GM06990 (cell line): ENCODE measurements at regions not wholly inside any gene's neighbourhood (a gene's known extent, or its start where the extent isn't known, plus 50 kb on each side); places are given as distances from the start of the nearest gene placed in this dataset.

Source experiments
- DNase-seq: peaks from one replicate; pipeline ENCODE4 v3.0.0-alpha.2; 2011; ENCODE audit not compliant: insufficient read length; ENCODE audit errors: extremely low read depth
- H3K27me3 ChIP-seq: replicated peaks from 2 replicates; pipeline ENCODE4 v1.6.0; 2011; ENCODE audit warnings: low read length; ENCODE audit not compliant: control insufficient read depth, insufficient read depth
- H3K36me3 ChIP-seq: 2 replicates; pipeline ENCODE4 v1.5.1; 2011; ENCODE audit warnings: low read length; ENCODE audit not compliant: control insufficient read depth, insufficient read depth
- H3K4me3 ChIP-seq: replicated peaks from 2 replicates; pipeline ENCODE4 v1.5.1; 2011; ENCODE audit warnings: low read depth, mild to moderate bottlenecking, control low read depth, low read length
- TF ChIP-seq, protein P1 (sequence below): IDR thresholded peaks from 2 replicates; pipeline ENCODE4 v1.5.1; 2011; ENCODE audit warnings: low read length, control low read depth, mild to moderate bottlenecking, inconsistent platforms; ENCODE audit not compliant: insufficient read depth, poor library complexity, severe bottlenecking

DNA sequence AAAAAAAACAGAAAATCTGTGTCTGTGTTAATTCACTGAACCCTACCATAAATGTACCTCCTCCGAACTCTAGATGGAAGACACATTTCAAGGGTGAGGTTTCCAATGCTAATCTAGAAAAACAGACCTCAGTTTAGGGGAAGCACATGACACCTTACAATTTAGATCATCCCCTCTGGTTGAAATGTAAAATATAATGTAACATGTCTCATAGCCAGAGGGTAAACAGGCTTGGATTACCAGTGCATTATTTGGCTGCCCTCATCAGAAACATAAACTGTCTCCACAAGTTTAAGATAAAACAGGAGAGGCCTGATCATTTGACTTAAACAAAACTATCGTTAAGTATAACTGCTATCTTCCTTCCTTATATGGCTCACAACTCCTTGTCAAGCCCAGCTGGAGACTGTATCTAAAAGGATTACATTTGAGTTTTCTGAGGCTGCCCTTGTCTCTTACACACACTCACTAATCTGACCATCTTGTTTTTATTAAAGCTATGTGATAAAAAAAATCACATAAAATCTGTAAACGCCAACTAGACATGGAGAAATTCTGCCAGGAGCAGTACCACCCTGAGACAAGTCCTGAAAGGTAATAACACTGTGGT is 105.7 kb downstream of the LURAP1L start:
- Histone ChIP-seq H3K36me3 (no peaks in the 10 kb centered on the region), H3K27me3 (no peaks in the 10 kb centered on the region), H3K4me3 (no peak overlapping the region)
- no peak for DNase-seq
- TF ChIP-seq, protein P1, sequence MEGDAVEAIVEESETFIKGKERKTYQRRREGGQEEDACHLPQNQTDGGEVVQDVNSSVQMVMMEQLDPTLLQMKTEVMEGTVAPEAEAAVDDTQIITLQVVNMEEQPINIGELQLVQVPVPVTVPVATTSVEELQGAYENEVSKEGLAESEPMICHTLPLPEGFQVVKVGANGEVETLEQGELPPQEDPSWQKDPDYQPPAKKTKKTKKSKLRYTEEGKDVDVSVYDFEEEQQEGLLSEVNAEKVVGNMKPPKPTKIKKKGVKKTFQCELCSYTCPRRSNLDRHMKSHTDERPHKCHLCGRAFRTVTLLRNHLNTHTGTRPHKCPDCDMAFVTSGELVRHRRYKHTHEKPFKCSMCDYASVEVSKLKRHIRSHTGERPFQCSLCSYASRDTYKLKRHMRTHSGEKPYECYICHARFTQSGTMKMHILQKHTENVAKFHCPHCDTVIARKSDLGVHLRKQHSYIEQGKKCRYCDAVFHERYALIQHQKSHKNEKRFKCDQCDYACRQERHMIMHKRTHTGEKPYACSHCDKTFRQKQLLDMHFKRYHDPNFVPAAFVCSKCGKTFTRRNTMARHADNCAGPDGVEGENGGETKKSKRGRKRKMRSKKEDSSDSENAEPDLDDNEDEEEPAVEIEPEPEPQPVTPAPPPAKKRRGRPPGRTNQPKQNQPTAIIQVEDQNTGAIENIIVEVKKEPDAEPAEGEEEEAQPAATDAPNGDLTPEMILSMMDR = no peak

DNA sequence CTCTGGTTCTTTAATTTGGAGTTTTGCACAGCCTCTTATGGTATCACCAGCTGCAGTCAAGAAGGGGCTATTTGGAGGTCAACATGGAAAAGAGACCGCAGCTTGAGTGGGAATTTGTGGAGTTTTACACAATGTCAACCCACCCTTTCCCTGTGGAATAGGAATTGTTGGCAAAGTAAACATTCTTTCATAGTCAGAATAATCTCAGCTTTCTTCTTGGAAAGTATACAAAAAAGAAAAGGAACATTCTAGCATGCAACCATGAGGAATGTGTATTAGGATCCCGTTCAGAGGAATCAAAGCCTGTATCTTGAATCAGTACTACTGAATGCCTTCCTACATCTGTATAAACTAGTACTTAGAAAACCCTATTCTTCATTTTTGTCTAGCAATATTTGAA is 107.6 kb downstream of the LURAP1L start:
- TF ChIP-seq, protein P1 = no peak

DNA sequence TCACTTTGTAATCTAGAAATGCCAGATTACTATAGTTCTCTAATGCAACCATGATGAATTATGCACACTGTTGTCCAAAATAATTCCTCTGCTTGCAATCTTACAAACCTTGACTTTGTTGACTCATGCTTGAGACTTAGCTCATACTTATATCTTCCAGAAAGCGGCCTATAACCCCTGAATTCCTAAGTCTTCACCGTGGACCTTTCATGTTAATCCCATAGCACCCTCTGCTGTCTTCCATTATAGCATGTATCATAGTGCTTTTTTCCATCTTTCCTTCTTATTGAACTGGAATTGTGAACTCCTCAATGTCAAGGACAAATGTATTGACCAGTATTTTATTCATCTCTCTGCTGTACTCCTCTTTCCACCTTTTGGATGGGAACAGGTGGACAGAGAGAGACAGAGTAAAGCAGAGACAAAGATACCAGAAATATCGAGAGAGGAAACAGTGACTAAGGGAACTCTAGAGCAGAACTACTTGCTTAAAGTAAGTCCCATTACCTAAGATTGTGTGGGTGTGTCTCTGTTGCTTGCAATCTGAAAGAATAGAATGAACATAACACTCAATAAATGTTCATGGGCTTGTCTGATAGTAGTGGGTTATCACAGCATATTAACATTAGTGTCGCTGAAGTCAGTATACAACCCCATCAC is 110.0 kb downstream of the LURAP1L start:
- Histone ChIP-seq H3K27me3 (no peaks in the 10 kb centered on the region; the same call in 1 of the 2 replicates), H3K4me3 (no peak overlapping the region), H3K36me3 (no peaks in the 10 kb centered on the region)
- TF ChIP-seq, protein P1 = no peak
- DNase-seq = no peak

More for the DNA sequence above, 107.6 kb downstream of the LURAP1L start:
- Histone ChIP-seq H3K36me3 (no peaks in the 10 kb centered on the region), H3K4me3 (no peak overlapping the region), H3K27me3 (no peaks in the 10 kb centered on the region; the same call in 1 of the 2 replicates)
- DNase-seq = no peak

DNA sequence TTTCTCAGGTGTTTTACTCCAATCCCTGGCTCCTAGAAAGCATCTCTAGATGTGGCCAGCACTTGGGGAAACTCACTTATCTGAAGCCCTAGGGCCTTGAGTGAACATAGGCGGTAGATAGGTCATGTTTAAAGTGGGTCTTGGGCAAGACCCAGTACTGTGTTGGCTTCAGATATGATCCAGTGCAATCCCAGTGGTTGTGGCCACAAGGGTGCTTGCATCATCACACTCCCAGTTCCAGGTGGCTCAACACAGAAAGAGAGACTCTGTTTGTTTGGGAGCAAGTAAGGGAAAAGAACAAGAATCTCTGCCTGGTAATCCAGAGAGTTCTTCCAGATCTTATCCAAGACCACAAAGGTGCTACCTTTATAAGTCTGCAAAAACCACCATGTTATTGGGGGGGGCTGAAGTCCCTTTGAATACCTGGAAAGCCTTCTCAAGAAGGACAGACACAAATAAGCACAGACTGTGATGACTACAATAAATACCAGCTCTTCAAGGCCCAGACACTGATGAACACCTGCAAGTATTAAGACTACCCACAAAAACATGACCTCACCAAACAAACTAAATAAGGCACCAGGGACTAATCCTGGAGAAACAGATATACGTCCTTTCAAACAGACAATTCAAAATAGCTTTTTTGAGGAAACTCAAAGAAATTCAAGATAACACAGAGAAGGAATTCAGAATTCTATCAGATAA is 114.7 kb downstream of the LURAP1L start:
- Histone ChIP-seq H3K36me3 (no peaks in the 10 kb centered on the region), H3K27me3 (no peaks in the 10 kb centered on the region; the same call in 1 of the 2 replicates), H3K4me3 (no peak overlapping the region)
- TF ChIP-seq, protein P1 = no peak
- no peak for DNase-seq

DNA sequence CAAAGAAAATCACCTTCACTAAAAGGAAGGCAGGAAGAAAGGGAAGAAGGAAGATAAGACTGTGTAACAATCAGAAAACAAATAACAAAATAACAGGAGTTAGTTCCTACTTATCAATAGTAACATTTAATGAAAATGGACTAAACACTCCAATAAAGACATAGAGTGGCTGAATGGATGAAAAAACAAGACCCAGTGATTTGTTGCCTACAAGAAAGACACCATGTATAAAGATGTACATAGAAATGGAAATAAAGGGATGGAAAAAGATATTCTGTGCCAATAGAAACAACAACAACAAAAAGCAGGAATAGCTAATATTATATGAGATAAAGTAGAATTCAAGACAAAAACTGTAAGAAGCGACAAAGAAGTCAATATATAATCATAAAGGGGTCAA is 116.8 kb downstream of the LURAP1L start:
- DNase-seq = no peak
- TF ChIP-seq, protein P1 = no peak

More for the DNA sequence above, 116.8 kb downstream of the LURAP1L start:
- no peaks in the 10 kb centered on the region; the same call in 1 of the 2 replicates for H3K27me3 ChIP-seq
- H3K36me3 ChIP-seq = no peaks in the 10 kb centered on the region
- H3K4me3 ChIP-seq = no peak overlapping the region
